ENCODE measurements at regions not wholly inside any gene's neighbourhood (a gene's known extent, or its start where the extent isn't known, plus 50 kb on each side); places are given as distances from the start of the nearest gene placed in this dataset.
A peak's percentile ranks its signal among the peaks of the same experiment; 100 is the strongest.

GRCh38 chr21:35933466-35933865 is 126.9 kb downstream of the SETD4 start:
- no peak for DNase-seq

- DNase-seq: peak; percentile 98
Observed at GRCh38 chr21:35932232-35932911, 128.0 kb downstream of the SETD4 start.

GRCh38 chr21:35929901-35930300 is 130.4 kb downstream of the SETD4 start:
- no peak for DNase-seq

- DNase-seq: no peak
Observed at GRCh38 chr21:35927262-35927661, 133.1 kb downstream of the SETD4 start.

GRCh38 chr21:35926003-35926740 is 134.2 kb downstream of the SETD4 start:
- DNase-seq: no peak

- DNase-seq: no peak
Observed at GRCh38 chr21:35925497-35925896, 134.8 kb downstream of the SETD4 start.

GRCh38 chr21:35924714-35925301 is 135.5 kb downstream of the SETD4 start:
- no peak for DNase-seq

- DNase-seq: no peak
Observed at GRCh38 chr21:35923971-35924370, 136.4 kb downstream of the SETD4 start.

GRCh38 chr21:35922618-35923017 is 137.7 kb downstream of the SETD4 start:
- DNase-seq: no peak

- no peak for DNase-seq
Observed at GRCh38 chr21:35921471-35921870, 138.9 kb downstream of the SETD4 start.

- DNase-seq: no peak
Observed at GRCh38 chr21:35920436-35920835, 139.9 kb downstream of the SETD4 start.

- DNase-seq: no peak
Observed at GRCh38 chr21:35915030-35915429, 145.3 kb downstream of the SETD4 start.

GRCh38 chr21:35911412-35912191 is 148.7 kb downstream of the SETD4 start:
- no peak for DNase-seq

GRCh38 chr21:35909456-35910223 is 150.7 kb downstream of the SETD4 start:
- no peak for DNase-seq

GRCh38 chr21:35908311-35909078 is 151.8 kb downstream of the SETD4 start:
- no peak for DNase-seq

GRCh38 chr21:35906586-35906985 is 153.7 kb downstream of the SETD4 start:
- no peak for DNase-seq

GRCh38 chr21:35905963-35906345 is 154.4 kb downstream of the SETD4 start:
- no peak for DNase-seq

- DNase-seq: no peak
Observed at GRCh38 chr21:35905096-35905962, 155.0 kb downstream of the SETD4 start.

- DNase-seq: no peak
Observed at GRCh38 chr21:35900539-35900938, 159.8 kb downstream of the SETD4 start.

- no peak for DNase-seq
Observed at GRCh38 chr21:35896060-35896459, 164.3 kb downstream of the SETD4 start.

- DNase-seq: no peak
Observed at GRCh38 chr21:35895598-35895997, 164.7 kb downstream of the SETD4 start.
